IPS-15b (cell line): ENCODE measurements at regions not wholly inside any gene's neighbourhood (a gene's known extent, or its start where the extent isn't known, plus 50 kb on each side); places are given as distances from the start of the nearest gene placed in this dataset.

Source experiments
- H3K27me3 ChIP-seq: one replicate; pipeline ENCODE4 v1.6.1; 2013; ENCODE audit warnings: low read length; ENCODE audit not compliant: control insufficient read depth, insufficient read depth
- H3K36me3 ChIP-seq: one replicate; pipeline ENCODE4 v1.6.1; 2013; ENCODE audit warnings: low read length; ENCODE audit not compliant: control insufficient read depth, insufficient read depth
- H3K4me1 ChIP-seq: one replicate; pipeline ENCODE4 v1.6.1; 2013; ENCODE audit warnings: mild to moderate bottlenecking, low read length; ENCODE audit not compliant: control insufficient read depth, insufficient read depth
- H3K4me3 ChIP-seq: one replicate; pipeline ENCODE4 v1.5.1; 2013; ENCODE audit warnings: low read depth, low read length
- H3K9ac ChIP-seq: one replicate; pipeline ENCODE4 v1.6.1; 2013; ENCODE audit warnings: low read depth, mild to moderate bottlenecking, low read length
- H3K9me3 ChIP-seq: one replicate; pipeline ENCODE4 v1.6.1; 2013; ENCODE audit warnings: mild to moderate bottlenecking, low read length; ENCODE audit not compliant: control insufficient read depth, insufficient read depth

- Histone ChIP-seq H3K4me3 (no peak overlapping the region), H3K27me3 (no peaks in the 10 kb centered on the region), H3K36me3 (no peaks in the 10 kb centered on the region), H3K9ac (no peak overlapping the region), H3K4me1 (no peaks in the 10 kb centered on the region), H3K9me3 (no peaks in the 10 kb centered on the region)
Measured at GRCh38 chr1:68551459-68551858, 54.6 kb upstream of the DEPDC1 start.

- H3K4me3 ChIP-seq, result no peak overlapping the region
- no peak overlapping the region for H3K9ac ChIP-seq
Measured at GRCh38 chr1:68558321-68559026, 61.6 kb upstream of the DEPDC1 start.

GRCh38 chr1:68565923-68566322 lies 69.0 kb upstream of the DEPDC1 start:
- Histone ChIP-seq H3K9me3 (no peaks in the 10 kb centered on the region), H3K4me1 (peaks cover 4% of the 10 kb centered on the region), H3K9ac (no peak overlapping the region), H3K4me3 (no peak overlapping the region), H3K27me3 (no peaks in the 10 kb centered on the region), H3K36me3 (no peaks in the 10 kb centered on the region)

More at GRCh38 chr1:68558321-68559026, 61.6 kb upstream of the DEPDC1 start:
- Histone ChIP-seq H3K4me1 (no peaks in the 10 kb centered on the region), H3K27me3 (no peaks in the 10 kb centered on the region), H3K36me3 (no peaks in the 10 kb centered on the region), H3K9me3 (no peaks in the 10 kb centered on the region)

- Histone ChIP-seq H3K4me3 (no peak overlapping the region), H3K4me1 (peaks cover 2% of the 10 kb centered on the region), H3K9me3 (no peaks in the 10 kb centered on the region), H3K9ac (no peak overlapping the region), H3K27me3 (no peaks in the 10 kb centered on the region), H3K36me3 (no peaks in the 10 kb centered on the region)
Measured at GRCh38 chr1:68570871-68571270, 74.0 kb upstream of the DEPDC1 start.

- no peaks in the 10 kb centered on the region for H3K4me1 ChIP-seq
- H3K9ac ChIP-seq, result no peak overlapping the region
- H3K9me3 ChIP-seq, result no peaks in the 10 kb centered on the region
- no peaks in the 10 kb centered on the region for H3K27me3 ChIP-seq
- no peak overlapping the region for H3K4me3 ChIP-seq
- no peaks in the 10 kb centered on the region for H3K36me3 ChIP-seq
Measured at GRCh38 chr1:68571454-68572235, 74.8 kb upstream of the DEPDC1 start.

- H3K4me3 ChIP-seq, result no peak overlapping the region
- H3K4me1 ChIP-seq, result no peaks in the 10 kb centered on the region
- no peak overlapping the region for H3K9ac ChIP-seq
- no peaks in the 10 kb centered on the region for H3K36me3 ChIP-seq
- no peaks in the 10 kb centered on the region for H3K27me3 ChIP-seq
- no peaks in the 10 kb centered on the region for H3K9me3 ChIP-seq
Measured at GRCh38 chr1:68585351-68585750, 88.5 kb upstream of the DEPDC1 start.

- H3K9ac ChIP-seq, result no peak overlapping the region
- H3K4me3 ChIP-seq, result no peak overlapping the region
- H3K36me3 ChIP-seq, result no peaks in the 10 kb centered on the region
- H3K4me1 ChIP-seq, result no peaks in the 10 kb centered on the region
- no peaks in the 10 kb centered on the region for H3K9me3 ChIP-seq
- no peaks in the 10 kb centered on the region for H3K27me3 ChIP-seq
Measured at GRCh38 chr1:68586766-68587165, 89.9 kb upstream of the DEPDC1 start.

GRCh38 chr1:68588304-68588703 lies 91.4 kb upstream of the DEPDC1 start:
- H3K9me3 ChIP-seq, result no peaks in the 10 kb centered on the region
- no peak overlapping the region for H3K9ac ChIP-seq
- H3K36me3 ChIP-seq, result no peaks in the 10 kb centered on the region
- H3K4me3 ChIP-seq, result no peak overlapping the region
- no peaks in the 10 kb centered on the region for H3K4me1 ChIP-seq
- H3K27me3 ChIP-seq, result no peaks in the 10 kb centered on the region

GRCh38 chr1:68590473-68590872 lies 93.6 kb upstream of the DEPDC1 start:
- Histone ChIP-seq H3K36me3 (no peaks in the 10 kb centered on the region), H3K9me3 (no peaks in the 10 kb centered on the region), H3K9ac (no peak overlapping the region), H3K4me1 (no peaks in the 10 kb centered on the region), H3K27me3 (no peaks in the 10 kb centered on the region), H3K4me3 (no peak overlapping the region)

GRCh38 chr1:68594851-68595250 lies 98.0 kb upstream of the DEPDC1 start:
- H3K4me1 ChIP-seq, result no peaks in the 10 kb centered on the region
- H3K9me3 ChIP-seq, result no peaks in the 10 kb centered on the region
- no peak overlapping the region for H3K4me3 ChIP-seq
- no peaks in the 10 kb centered on the region for H3K27me3 ChIP-seq
- no peaks in the 10 kb centered on the region for H3K36me3 ChIP-seq
- H3K9ac ChIP-seq, result no peak overlapping the region

GRCh38 chr1:68600049-68600661 lies 103.3 kb upstream of the DEPDC1 start:
- Histone ChIP-seq H3K9me3 (no peaks in the 10 kb centered on the region), H3K36me3 (no peaks in the 10 kb centered on the region), H3K4me3 (peak overlapping the region; percentile 8), H3K9ac (no peak overlapping the region), H3K27me3 (no peaks in the 10 kb centered on the region), H3K4me1 (peaks cover 3% of the 10 kb centered on the region)

GRCh38 chr1:68608289-68608688 lies 111.4 kb upstream of the DEPDC1 start:
- H3K9ac ChIP-seq, result no peak overlapping the region
- H3K36me3 ChIP-seq, result no peaks in the 10 kb centered on the region
- no peak overlapping the region for H3K4me3 ChIP-seq
- H3K27me3 ChIP-seq, result no peaks in the 10 kb centered on the region
- no peaks in the 10 kb centered on the region for H3K4me1 ChIP-seq
- H3K9me3 ChIP-seq, result no peaks in the 10 kb centered on the region
